HEK293 (cell line): ENCODE measurements at regions not wholly inside any gene's neighbourhood (a gene's known extent, or its start where the extent isn't known, plus 50 kb on each side); places are given as distances from the start of the nearest gene placed in this dataset.

Experiments used
- CTCF ChIA-PET: fragments of 350-600 bp; formaldehyde crosslinking; extraction: SDS; loops from one replicate; lab custom pipeline; 2021; ENCODE audit warnings: antibody characterized with exemption; lab: Yijun Ruan, JAX
- POLR2A ChIA-PET: fragments of 300-600 bp; formaldehyde crosslinking; extraction: SDS; loops from one replicate; lab custom pipeline; 2020; ENCODE audit warnings: antibody characterized with exemption, inconsistent platforms; lab: Yijun Ruan, JAX
- H3K27ac ChIP-seq: fragments of 200-500 bp; sonication (Bioruptor generic); 2 replicates; pipeline ENCODE4 v1.5.1; 2014; ENCODE audit warnings: low read depth, low read length, control low read depth, inconsistent platforms; ENCODE audit errors: extremely low read depth
- H3K36me3 ChIP-seq, 2 experiments: fragments of 200-500 bp in 1 of 2; sonication (Bioruptor generic) in 1 of 2; 1 replicate in 1 of 2; 2 replicates in 1 of 2; pipeline ENCODE4 v1.5.1; 2014 to 2017; ENCODE audit warnings: inconsistent platforms in 2 of 2, low read length in 2 of 2; ENCODE audit not compliant: control insufficient read depth in 2 of 2, insufficient read depth in 1 of 2
- H3K4me1 ChIP-seq: fragments of 200-500 bp; sonication (Bioruptor generic); 2 replicates; pipeline ENCODE4 v1.5.1; 2014; ENCODE audit warnings: mild to moderate bottlenecking, low read length, inconsistent platforms; ENCODE audit not compliant: control insufficient read depth, insufficient read depth
- H3K4me3 ChIP-seq: 2 replicates; pipeline ENCODE4 v1.5.1; 2011; ENCODE audit warnings: low read depth, mild to moderate bottlenecking, control low read depth, low read length, moderate library complexity
- H3K9me3 ChIP-seq: fragments of 200-500 bp; sonication (Bioruptor generic); 2 replicates; pipeline ENCODE4 v1.5.1; 2014; ENCODE audit warnings: low read depth, low read length, inconsistent platforms; ENCODE audit not compliant: control insufficient read depth, insufficient read depth
- BCL11A ChIP-seq: fragments of 450-650 bp; formaldehyde crosslinking; IDR thresholded peaks from 2 replicates; pipeline ENCODE4 v1.5.1; 2016; ENCODE audit warnings: low read depth, missing biosample characterization, missing genetic modification characterization
- FEZF1 ChIP-seq: fragments of 450-650 bp; formaldehyde crosslinking; IDR thresholded peaks from 2 replicates; pipeline ENCODE4 v1.5.1; 2016; ENCODE audit warnings: missing biosample characterization, missing genetic modification characterization
- GFI1B ChIP-seq: fragments of 450-650 bp; formaldehyde crosslinking; IDR thresholded peaks from 2 replicates; pipeline ENCODE4 v1.5.1; 2016; ENCODE audit warnings: missing biosample characterization, missing genetic modification characterization
- HOXD13 ChIP-seq: sonication (generic); formaldehyde crosslinking; IDR thresholded peaks from 2 replicates; pipeline ENCODE4 v1.8.0; 2022; ENCODE audit warnings: missing genetic modification reagents, borderline replicate concordance
- IKZF3 ChIP-seq: fragments of 450-650 bp; IDR thresholded peaks from 2 replicates; pipeline ENCODE4 v1.5.0; 2018; ENCODE audit warnings: missing biosample characterization, mild to moderate bottlenecking, missing genetic modification characterization, moderate library complexity
- KLF8 ChIP-seq: fragments of 450-650 bp; formaldehyde crosslinking; IDR thresholded peaks from 2 replicates; pipeline ENCODE4 v1.5.1; 2016; ENCODE audit warnings: missing biosample characterization, missing genetic modification characterization
- PRDM1 ChIP-seq: fragments of 450-650 bp; formaldehyde crosslinking; IDR thresholded peaks from 2 replicates; pipeline ENCODE4; 2016; ENCODE audit warnings: missing biosample characterization, missing genetic modification characterization
- REPIN1 ChIP-seq: fragments of 450-650 bp; formaldehyde crosslinking; IDR thresholded peaks from 2 replicates; pipeline ENCODE4 v1.5.1; 2017; ENCODE audit warnings: missing biosample characterization, missing genetic modification characterization, low read depth
- SCRT2 ChIP-seq: fragments of 450-650 bp; formaldehyde crosslinking; IDR thresholded peaks from 2 replicates; pipeline ENCODE4 v1.5.1; 2016; ENCODE audit warnings: missing biosample characterization, missing genetic modification characterization
- ZBTB1 ChIP-seq: fragments of 450-650 bp; formaldehyde crosslinking; IDR thresholded peaks from 2 replicates; pipeline ENCODE4 v1.5.1; 2016; ENCODE audit warnings: missing biosample characterization, missing genetic modification characterization
- ZBTB10 ChIP-seq: fragments of 450-650 bp; formaldehyde crosslinking; IDR thresholded peaks from 2 replicates; pipeline ENCODE4 v1.5.1; 2016; ENCODE audit warnings: missing biosample characterization, missing genetic modification characterization
- ZBTB20 ChIP-seq: fragments of 450-650 bp; formaldehyde crosslinking; IDR thresholded peaks from 2 replicates; pipeline ENCODE4 v1.5.1; 2016; ENCODE audit warnings: missing biosample characterization, missing genetic modification characterization
- ZIC2 ChIP-seq: fragments of 450-650 bp; formaldehyde crosslinking; IDR thresholded peaks from 2 replicates; pipeline ENCODE4 v1.5.1; 2016; ENCODE audit warnings: missing biosample characterization, missing genetic modification characterization
- ZNF133 ChIP-seq: fragments of 450-650 bp; formaldehyde crosslinking; IDR thresholded peaks from 2 replicates; pipeline ENCODE4 v1.5.1; 2016; ENCODE audit warnings: missing biosample characterization, missing genetic modification characterization
- ZNF174 ChIP-seq: fragments of 450-650 bp; formaldehyde crosslinking; IDR thresholded peaks from 2 replicates; pipeline ENCODE4 v1.5.0; 2017; ENCODE audit warnings: missing biosample characterization, mild to moderate bottlenecking, missing genetic modification characterization
- ZNF266 ChIP-seq: fragments of 450-650 bp; formaldehyde crosslinking; IDR thresholded peaks from 2 replicates; pipeline ENCODE4 v1.5.1; 2016; ENCODE audit warnings: missing biosample characterization, missing genetic modification characterization, low read depth
- ZNF341 ChIP-seq: fragments of 450-650 bp; formaldehyde crosslinking; IDR thresholded peaks from 2 replicates; pipeline ENCODE4; 2016; ENCODE audit warnings: low read depth, missing biosample characterization, missing genetic modification characterization
- ZNF416 ChIP-seq: fragments of 450-650 bp; formaldehyde crosslinking; IDR thresholded peaks from 2 replicates; pipeline ENCODE4 v1.5.1; 2016; ENCODE audit warnings: missing biosample characterization, missing genetic modification characterization
- ZNF549 ChIP-seq: fragments of 450-650 bp; IDR thresholded peaks from 2 replicates; pipeline ENCODE4 v1.5.1; 2018; ENCODE audit warnings: missing biosample characterization, missing genetic modification characterization, mild to moderate bottlenecking, inconsistent platforms, moderate library complexity
- ZNF624 ChIP-seq: fragments of 450-650 bp; formaldehyde crosslinking; IDR thresholded peaks from 2 replicates; pipeline ENCODE4 v1.5.1; 2017; ENCODE audit warnings: missing biosample characterization, missing genetic modification characterization
- ZNF664 ChIP-seq: fragments of 450-650 bp; formaldehyde crosslinking; IDR thresholded peaks from 2 replicates; pipeline ENCODE4 v1.5.1; 2016; ENCODE audit warnings: missing biosample characterization, missing genetic modification characterization
- ZNF777 ChIP-seq: fragments of 450-650 bp; formaldehyde crosslinking; IDR thresholded peaks from 2 replicates; pipeline ENCODE4 v1.5.1; 2017; ENCODE audit warnings: missing biosample characterization, missing genetic modification characterization, borderline replicate concordance
- ZNF792 ChIP-seq: fragments of 450-650 bp; formaldehyde crosslinking; IDR thresholded peaks from 2 replicates; pipeline ENCODE4 v1.5.1; 2016; ENCODE audit warnings: missing biosample characterization, missing genetic modification characterization
- ZNF837 ChIP-seq: fragments of 450-650 bp; formaldehyde crosslinking; IDR thresholded peaks from 2 replicates; pipeline ENCODE4 v1.5.1; 2016; ENCODE audit warnings: missing biosample characterization, missing genetic modification characterization
- ZSCAN5A ChIP-seq: fragments of 450-650 bp; formaldehyde crosslinking; IDR thresholded peaks from 2 replicates; pipeline ENCODE4 v1.5.1; 2016; ENCODE audit warnings: missing biosample characterization, missing genetic modification characterization

GRCh38 chr22:22429369-22430108 is 79.0 kb downstream of the ZNF280B start:
- ChIA-PET POLR2A (interaction anchor here (0.6 kb wide), 1 partner anchor 596 kb away, joined by 4 read pairs; no protein-coding TSS in a partner anchor), CTCF (interaction anchor here (0.5 to 4.6 kb wide), 19 partner anchors 8 to 594 kb away, joined by 3 to 42 read pairs (median 5); no protein-coding TSS in a partner anchor)
- TF ChIP-seq ZNF174 (tag by site-specific recombination) (no peak), ZNF549 (tag by site-specific recombination) (no peak), ZNF133 (no peak), ZBTB10 (tag by site-specific recombination) (no peak), ZNF266 (tag by site-specific recombination) (no peak), ZNF792 (tag by site-specific recombination) (no peak), GFI1B (tag by site-specific recombination) (no peak), ZIC2 (tag by site-specific recombination) (no peak), ZNF624 (tag by site-specific recombination) (no peak), REPIN1 (tag by site-specific recombination) (no peak), ZNF777 (tag by site-specific recombination) (no peak)
- Histone ChIP-seq H3K36me3 (no peaks in the 10 kb centered on the region), H3K4me1 (no peaks in the 10 kb centered on the region), H3K4me3 (no peak overlapping the region), H3K9me3 (no peaks in the 10 kb centered on the region), H3K27ac (no peak overlapping the region)

- CTCF ChIA-PET: interaction anchor here (0.6 to 4.6 kb wide), 37 partner anchors 9 to 595 kb away, joined by 3 to 42 read pairs (median 4); no protein-coding TSS in a partner anchor
- POLR2A ChIA-PET: interaction anchor here (0.6 kb wide), 1 partner anchor 595 kb away, joined by 4 read pairs; no protein-coding TSS in a partner anchor
- H3K4me3 ChIP-seq: no peak overlapping the region
- no peaks in the 10 kb centered on the region for H3K9me3 ChIP-seq
- H3K4me1 ChIP-seq: no peaks in the 10 kb centered on the region
- no peak overlapping the region for H3K27ac ChIP-seq
- TF ChIP-seq BCL11A (tag by site-specific recombination) (no peak), ZBTB1 (no peak), HOXD13 (CRISPR knock-in tag) (no peak), ZNF664 (no peak), ZNF416 (tag by site-specific recombination) (no peak), ZSCAN5A (no peak), ZBTB20 (tag by site-specific recombination) (no peak), ZNF837 (tag by site-specific recombination) (no peak), FEZF1 (tag by site-specific recombination) (no peak), ZNF174 (tag by site-specific recombination) (no peak), IKZF3 (tag by site-specific recombination) (no peak), ZBTB10 (tag by site-specific recombination) (no peak), KLF8 (tag by site-specific recombination) (no peak), SCRT2 (no peak), ZNF341 (tag by site-specific recombination) (no peak), PRDM1 (tag by site-specific recombination) (no peak)
- H3K36me3 ChIP-seq: no peaks in the 10 kb centered on the region
Measured at GRCh38 chr22:22430111-22430820, 78.3 kb downstream of the ZNF280B start.
